Keratinocyte (primary cell): ENCODE measurements at regions not wholly inside any gene's neighbourhood (a gene's known extent, or its start where the extent isn't known, plus 50 kb on each side); places are given as distances from the start of the nearest gene placed in this dataset.

ENCODE experiments used
- EZH2 ChIP-seq: IDR thresholded peaks from one replicate; pipeline ENCODE4 v1.6.1; 2012; ENCODE audit warnings: inconsistent platforms, mild to moderate bottlenecking, low read length, moderate library complexity
- TF ChIP-seq, protein P1 (sequence below), 3 experiments: IDR thresholded peaks in 1 of 3; conservative IDR thresholded peaks in 1 of 3; optimal IDR thresholded peaks in 1 of 3; 2 replicates in 2 of 3; 3 replicates in 1 of 3; pipeline versions ENCODE3 to v1.5.1; 2011; ENCODE audit warnings: low read length in 3 of 3, mild to moderate bottlenecking in 3 of 3, moderate library complexity in 2 of 3, control low read depth in 1 of 3, inconsistent platforms in 1 of 3; ENCODE audit not compliant: insufficient read depth in 2 of 3; ENCODE audit errors: extremely low read depth in 1 of 3

DNA sequence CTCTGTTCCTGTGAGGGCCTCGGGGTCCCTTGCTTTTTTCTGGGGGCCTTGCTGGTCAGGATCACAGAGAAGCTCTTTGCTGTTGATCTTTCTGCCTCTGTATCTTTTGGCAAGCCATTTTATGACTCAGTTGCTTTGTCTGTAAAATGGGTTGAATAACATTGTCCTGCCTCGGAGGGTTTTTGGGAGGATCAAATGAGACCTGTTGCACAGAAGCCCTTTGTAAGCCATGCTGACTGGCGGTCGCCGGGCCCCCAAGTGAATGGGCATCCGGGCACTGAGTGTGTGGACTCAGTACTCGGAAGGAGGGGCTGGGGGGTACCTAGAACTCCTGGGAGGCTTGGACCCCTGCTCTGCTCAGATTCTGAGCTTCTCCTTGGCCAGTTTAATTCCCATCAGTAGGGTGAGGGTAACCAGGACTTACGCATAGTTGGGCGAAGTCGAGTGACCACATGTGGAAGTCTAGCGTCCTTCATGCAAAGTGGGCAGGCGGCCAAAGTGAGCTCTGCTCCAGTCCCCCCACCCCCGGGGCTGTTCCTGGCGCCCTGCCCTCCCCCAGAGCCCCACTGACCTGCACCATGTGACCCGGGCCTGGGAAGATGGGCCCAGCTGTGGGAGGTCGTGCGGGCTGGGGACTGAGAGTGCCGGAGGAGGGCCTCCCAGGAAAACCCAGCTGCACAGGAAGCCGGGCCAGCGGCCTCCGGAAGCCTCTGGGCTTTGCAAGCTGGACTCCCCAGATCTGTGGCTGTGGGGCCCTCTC, 284.0 kb downstream of the SEC14L1 start:
- TF ChIP-seq, protein P1, sequence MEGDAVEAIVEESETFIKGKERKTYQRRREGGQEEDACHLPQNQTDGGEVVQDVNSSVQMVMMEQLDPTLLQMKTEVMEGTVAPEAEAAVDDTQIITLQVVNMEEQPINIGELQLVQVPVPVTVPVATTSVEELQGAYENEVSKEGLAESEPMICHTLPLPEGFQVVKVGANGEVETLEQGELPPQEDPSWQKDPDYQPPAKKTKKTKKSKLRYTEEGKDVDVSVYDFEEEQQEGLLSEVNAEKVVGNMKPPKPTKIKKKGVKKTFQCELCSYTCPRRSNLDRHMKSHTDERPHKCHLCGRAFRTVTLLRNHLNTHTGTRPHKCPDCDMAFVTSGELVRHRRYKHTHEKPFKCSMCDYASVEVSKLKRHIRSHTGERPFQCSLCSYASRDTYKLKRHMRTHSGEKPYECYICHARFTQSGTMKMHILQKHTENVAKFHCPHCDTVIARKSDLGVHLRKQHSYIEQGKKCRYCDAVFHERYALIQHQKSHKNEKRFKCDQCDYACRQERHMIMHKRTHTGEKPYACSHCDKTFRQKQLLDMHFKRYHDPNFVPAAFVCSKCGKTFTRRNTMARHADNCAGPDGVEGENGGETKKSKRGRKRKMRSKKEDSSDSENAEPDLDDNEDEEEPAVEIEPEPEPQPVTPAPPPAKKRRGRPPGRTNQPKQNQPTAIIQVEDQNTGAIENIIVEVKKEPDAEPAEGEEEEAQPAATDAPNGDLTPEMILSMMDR (optimal IDR thresholded peaks at IDR 0.05 in 1 of 3, IDR thresholded peaks at IDR 0.05 in 1 of 3, conservative IDR thresholded peaks at IDR 0.05 in 1 of 3; ENCODE audit: extremely low read depth in 1 of 3, insufficient read depth in 2 of 3, low read length in 3 of 3): no peak
- TF ChIP-seq EZH2: no peak
